ENCODE measurements at regions not wholly inside any gene's neighbourhood (a gene's known extent, or its start where the extent isn't known, plus 50 kb on each side); places are given as distances from the start of the nearest gene placed in this dataset.

GRCh38 chr5:169354921-169355320, 54.0 kb upstream of the SLIT3 start:
- H3K27ac ChIP-seq: no peak overlapping the region
- no peaks in the 10 kb centered on the region for H3K9me3 ChIP-seq
- no peaks in the 10 kb centered on the region for H3K27me3 ChIP-seq (replicated peaks; ENCODE audit: insufficient read depth)
- no peak for ATAC-seq (ENCODE audit: insufficient number of reproducible peaks, low FRiP score, low read depth)
- no peak for TF ChIP-seq CTCF (IDR thresholded peaks at IDR 0.05)
- no peaks in the 10 kb centered on the region for H3K36me3 ChIP-seq
- H3K4me3 ChIP-seq: no peak overlapping the region
- peaks cover 6 to 16% of the 10 kb centered on the region in 2 donors for H3K4me1 ChIP-seq (ENCODE audit: control insufficient read depth in 1 of 2, low read depth in 2 of 2)
- no peak for DNase-seq (ENCODE audit: low spot score)

DNA sequence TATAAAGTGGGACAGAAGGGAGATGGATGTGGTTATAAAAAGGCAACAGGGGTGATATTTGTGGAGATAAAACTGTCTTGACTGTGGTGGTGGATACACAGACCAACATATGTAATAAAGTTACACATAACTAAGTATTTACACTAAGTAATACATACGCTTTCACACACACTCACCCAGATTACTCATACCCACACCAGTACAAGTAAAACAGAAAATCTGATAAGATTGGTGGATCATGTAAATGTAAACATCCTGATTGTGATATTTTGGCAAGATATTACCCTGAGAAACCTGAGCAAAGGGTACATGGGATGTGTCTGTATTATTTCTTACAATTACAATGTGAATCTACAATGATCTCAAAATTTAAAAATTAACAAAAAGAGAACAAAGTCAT, 53.3 kb upstream of the SLIT3 start:
- H3K9me3 ChIP-seq: no peaks in the 10 kb centered on the region
- DNase-seq (ENCODE audit: low spot score) (no peak), ATAC-seq (ENCODE audit: insufficient number of reproducible peaks, low FRiP score, low read depth) (no peak)
- H3K36me3 ChIP-seq: no peaks in the 10 kb centered on the region
- no peak for TF ChIP-seq CTCF (IDR thresholded peaks at IDR 0.05)
- peaks cover 6 to 18% of the 10 kb centered on the region in 2 donors for H3K4me1 ChIP-seq (ENCODE audit: control insufficient read depth in 1 of 2, low read depth in 2 of 2)
- no peaks in the 10 kb centered on the region for H3K27me3 ChIP-seq (replicated peaks; ENCODE audit: insufficient read depth)
- H3K4me3 ChIP-seq: no peak overlapping the region
- H3K27ac ChIP-seq: no peak overlapping the region

DNA sequence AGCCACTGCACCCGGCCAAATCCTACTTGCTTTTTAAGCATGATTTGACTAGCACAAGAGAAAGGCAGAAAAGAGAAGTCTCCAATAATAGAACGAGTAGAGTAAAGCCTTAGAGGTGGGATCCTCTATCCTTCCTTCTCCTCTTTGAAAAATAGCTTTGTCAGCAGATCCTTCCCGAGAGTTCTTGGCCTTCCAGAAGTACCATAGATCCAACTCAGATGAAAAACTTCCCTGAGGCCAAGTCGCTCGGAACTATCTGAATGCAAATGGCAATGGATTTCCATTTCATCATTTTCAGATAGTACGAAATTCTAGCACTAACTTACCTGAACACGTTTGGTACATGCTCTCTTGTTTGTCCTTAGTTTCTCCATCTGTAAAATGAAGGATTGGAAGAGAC, 52.0 kb upstream of the SLIT3 start:
- no peak overlapping the region for H3K4me3 ChIP-seq
- H3K27me3 ChIP-seq (replicated peaks; ENCODE audit: insufficient read depth): no peaks in the 10 kb centered on the region
- H3K36me3 ChIP-seq: no peaks in the 10 kb centered on the region
- ATAC-seq (ENCODE audit: insufficient number of reproducible peaks, low FRiP score, low read depth): no peak
- peaks cover 6 to 18% of the 10 kb centered on the region in 2 donors for H3K4me1 ChIP-seq (ENCODE audit: control insufficient read depth in 1 of 2, low read depth in 2 of 2)
- H3K9me3 ChIP-seq: no peaks in the 10 kb centered on the region
- TF ChIP-seq CTCF (IDR thresholded peaks at IDR 0.05): no peak
- DNase-seq (ENCODE audit: low spot score): no peak
- H3K27ac ChIP-seq: no peak overlapping the region

- no peaks in the 10 kb centered on the region for H3K27me3 ChIP-seq (replicated peaks; ENCODE audit: insufficient read depth)
- ATAC-seq (ENCODE audit: insufficient number of reproducible peaks, low FRiP score, low read depth) (no peak), DNase-seq (ENCODE audit: low spot score) (no peak)
- no peak overlapping the region for H3K4me3 ChIP-seq
- no peak for TF ChIP-seq CTCF (IDR thresholded peaks at IDR 0.05)
- peaks cover 6 to 18% of the 10 kb centered on the region in 2 donors for H3K4me1 ChIP-seq (ENCODE audit: control insufficient read depth in 1 of 2, low read depth in 2 of 2)
- H3K36me3 ChIP-seq: no peaks in the 10 kb centered on the region
- no peaks in the 10 kb centered on the region for H3K9me3 ChIP-seq
- no peak overlapping the region for H3K27ac ChIP-seq
Observed at GRCh38 chr5:169351721-169352120, 50.8 kb upstream of the SLIT3 start.

- no peak overlapping the region for H3K27ac ChIP-seq
- H3K4me1 ChIP-seq (ENCODE audit: control insufficient read depth in 1 of 2, low read depth in 2 of 2): peaks cover 6 to 18% of the 10 kb centered on the region in 2 donors
- H3K4me3 ChIP-seq: no peak overlapping the region
- H3K27me3 ChIP-seq (replicated peaks; ENCODE audit: insufficient read depth): no peaks in the 10 kb centered on the region
- H3K36me3 ChIP-seq: no peaks in the 10 kb centered on the region
- peak; percentile 16 for TF ChIP-seq CTCF (IDR thresholded peaks at IDR 0.05)
- ATAC-seq (ENCODE audit: insufficient number of reproducible peaks, low FRiP score, low read depth) (peak; percentile 94), DNase-seq (ENCODE audit: low spot score) (peak; percentile 35)
- H3K9me3 ChIP-seq: no peaks in the 10 kb centered on the region
Observed at GRCh38 chr5:169350759-169351240, 49.9 kb upstream of the SLIT3 start.

Measured in thoracic aorta (tissue), 2 donors.